ENCODE measurements at regions not wholly inside any gene's neighbourhood (a gene's known extent, or its start where the extent isn't known, plus 50 kb on each side); places are given as distances from the start of the nearest gene placed in this dataset.

DNA sequence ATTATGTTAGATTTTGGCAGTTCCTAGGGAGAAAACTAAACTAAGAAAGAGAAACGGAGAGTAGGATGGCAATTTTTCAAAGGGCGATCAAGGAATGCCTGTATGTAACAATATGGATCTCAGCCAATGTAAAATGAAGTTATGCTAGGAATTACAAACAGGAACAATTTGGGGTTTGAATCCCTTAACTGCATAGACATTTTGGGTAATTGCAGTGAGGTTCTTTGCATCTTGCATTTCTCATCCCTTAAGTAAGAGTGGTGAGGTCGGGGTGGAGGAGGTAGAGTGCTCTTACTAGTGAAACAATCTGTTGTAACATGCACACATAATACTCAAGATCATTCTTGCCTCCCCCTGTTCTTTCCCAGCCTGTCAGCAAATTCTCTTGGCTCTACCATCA lies 137.6 kb downstream of the NPR3 start:
- intact Hi-C loops (cut with micrococcal nuclease) = no loop called here
- no peaks in the 10 kb centered on the region for H3K9me3 Mint-ChIP-seq
- Histone ChIP-seq H3K9me3 (ENCODE audit: control insufficient read depth, insufficient read depth, low read length) (no peaks in the 10 kb centered on the region), H3K36me3 (ENCODE audit: control insufficient read depth, insufficient read depth, low read length) (no peaks in the 10 kb centered on the region), H3K27ac (ENCODE audit: low read length) (no peak overlapping the region), H3K4me3 (ENCODE audit: low read length) (no peak overlapping the region), H3K4me1 (ENCODE audit: control insufficient read depth, insufficient read depth, low read length) (peaks cover 8% of the 10 kb centered on the region), H3K27me3 (ENCODE audit: control insufficient read depth, insufficient read depth, low read length) (no peaks in the 10 kb centered on the region)
- H3K27ac Mint-ChIP-seq = no peak overlapping the region
- H3K4me3 Mint-ChIP-seq = no peak overlapping the region
- peaks cover 34 to 40% of the 10 kb centered on the region in 2 donors for H3K4me1 Mint-ChIP-seq
- peaks cover 17 to 33% of the 10 kb centered on the region in 2 donors for H3K27me3 Mint-ChIP-seq (ENCODE audit: low read depth in 2 of 2)
- no peaks in the 10 kb centered on the region for H3K36me3 Mint-ChIP-seq
- WGBS (ENCODE audit: insufficient coverage) = 97% methylated on average over 2 of the region's 3 CpGs
- ATAC-seq (no peak), DNase-seq (no peak)
- no peak for TF ChIP-seq CTCF (IDR thresholded peaks at IDR 0.05)

DNA sequence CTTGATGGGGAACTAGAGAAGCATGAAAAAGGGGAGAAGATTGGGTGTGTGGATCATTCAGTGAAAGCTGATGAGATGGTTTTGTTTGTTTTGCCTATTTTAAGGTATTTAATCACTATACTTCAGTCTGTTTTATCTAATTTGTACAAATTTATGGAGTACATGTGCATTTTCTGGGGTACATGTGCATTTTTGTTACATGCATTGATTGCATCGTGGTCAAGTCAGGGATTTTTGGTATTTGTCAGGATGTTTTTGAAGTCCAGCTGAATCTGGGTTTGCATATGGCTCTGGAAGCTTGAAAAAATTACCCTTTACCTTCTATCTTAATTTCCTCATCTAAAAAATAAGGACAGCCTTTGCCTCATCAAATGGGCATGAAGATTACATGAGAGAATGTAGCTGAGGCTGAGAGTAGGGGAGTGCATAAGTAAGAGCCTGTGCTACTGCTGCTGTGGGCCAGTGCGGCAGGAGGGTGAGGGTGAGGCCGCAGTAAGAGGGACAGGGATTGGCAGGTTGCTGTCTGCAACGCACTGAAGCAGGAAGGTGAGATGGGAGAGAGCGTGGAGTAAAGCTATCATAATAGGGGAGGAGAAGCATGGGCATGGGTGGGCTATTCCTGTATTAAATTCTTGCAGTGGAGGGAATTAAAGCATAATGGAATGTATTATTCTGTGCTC lies 139.8 kb downstream of the NPR3 start:
- Mint-ChIP-seq H3K4me1 (peaks cover 15 to 19% of the 10 kb centered on the region in 2 donors), H3K36me3 (no peaks in the 10 kb centered on the region), H3K9me3 (no peaks in the 10 kb centered on the region), H3K4me3 (no peak overlapping the region), H3K27me3 (ENCODE audit: low read depth in 2 of 2) (peaks cover 19 to 33% of the 10 kb centered on the region in 2 donors), H3K27ac (no peak overlapping the region)
- intact Hi-C loops (cut with micrococcal nuclease) = no loop called here
- H3K36me3 ChIP-seq (ENCODE audit: control insufficient read depth, insufficient read depth, low read length) = no peaks in the 10 kb centered on the region
- no peak for TF ChIP-seq CTCF (IDR thresholded peaks at IDR 0.05)
- H3K4me1 ChIP-seq (ENCODE audit: control insufficient read depth, insufficient read depth, low read length) = no peaks in the 10 kb centered on the region
- DNase-seq (no peak), ATAC-seq (no peak)
- H3K4me3 ChIP-seq (ENCODE audit: low read length) = no peak overlapping the region
- H3K9me3 ChIP-seq (ENCODE audit: control insufficient read depth, insufficient read depth, low read length) = no peaks in the 10 kb centered on the region
- 86% methylated on average over 4 of the region's 5 CpGs for WGBS (ENCODE audit: insufficient coverage)
- H3K27ac ChIP-seq (ENCODE audit: low read length) = no peak overlapping the region
- H3K27me3 ChIP-seq (ENCODE audit: control insufficient read depth, insufficient read depth, low read length) = no peaks in the 10 kb centered on the region

DNA sequence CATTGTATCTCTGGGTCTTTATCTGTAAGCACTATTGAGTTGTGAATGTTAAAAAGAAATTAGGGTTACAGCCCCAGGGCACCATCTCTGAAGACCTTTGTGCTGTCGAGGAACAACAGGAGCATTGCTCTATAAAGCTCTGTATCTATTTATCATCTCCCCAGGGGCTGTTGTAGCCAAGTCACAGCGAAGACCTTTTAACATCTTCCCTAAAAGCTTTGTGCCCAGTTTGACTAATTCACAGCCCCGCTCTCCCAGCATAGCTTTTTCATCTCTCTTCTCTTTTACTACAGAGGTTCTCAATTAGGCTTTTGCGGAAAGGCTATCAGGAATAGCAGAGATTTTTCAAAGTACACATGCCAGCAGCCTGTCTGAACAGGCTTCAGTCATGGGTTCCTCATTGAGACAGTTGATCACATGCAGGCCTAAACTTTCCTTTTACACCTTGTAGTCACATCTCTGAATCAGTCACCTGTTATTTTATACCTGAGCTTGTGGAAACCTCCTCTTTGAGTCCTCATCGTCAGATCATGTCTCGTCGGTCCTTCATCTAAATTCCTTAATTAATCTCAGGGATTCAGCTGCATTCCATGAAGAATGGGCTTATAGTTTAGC lies 140.5 kb downstream of the NPR3 start:
- no peaks in the 10 kb centered on the region for H3K9me3 Mint-ChIP-seq
- Histone ChIP-seq H3K27me3 (ENCODE audit: control insufficient read depth, insufficient read depth, low read length) (no peaks in the 10 kb centered on the region), H3K4me3 (ENCODE audit: low read length) (no peak overlapping the region), H3K36me3 (ENCODE audit: control insufficient read depth, insufficient read depth, low read length) (no peaks in the 10 kb centered on the region), H3K9me3 (ENCODE audit: control insufficient read depth, insufficient read depth, low read length) (no peaks in the 10 kb centered on the region), H3K27ac (ENCODE audit: low read length) (no peak overlapping the region), H3K4me1 (ENCODE audit: control insufficient read depth, insufficient read depth, low read length) (no peaks in the 10 kb centered on the region)
- DNase-seq (no peak), ATAC-seq (no peak)
- peaks cover 8 to 12% of the 10 kb centered on the region in 2 donors for H3K4me1 Mint-ChIP-seq
- no peak overlapping the region for H3K4me3 Mint-ChIP-seq
- H3K36me3 Mint-ChIP-seq = no peaks in the 10 kb centered on the region
- WGBS (ENCODE audit: insufficient coverage) = 94% methylated on average over 7 of the region's 7 CpGs
- no peak overlapping the region for H3K27ac Mint-ChIP-seq
- TF ChIP-seq CTCF (IDR thresholded peaks at IDR 0.05) = no peak
- intact Hi-C loops (cut with micrococcal nuclease) = loop anchor here (1.0 kb wide), 1 partner anchor 141 kb away; no protein-coding TSS in a partner anchor
- peaks cover 19 to 33% of the 10 kb centered on the region in 2 donors for H3K27me3 Mint-ChIP-seq (ENCODE audit: low read depth in 2 of 2)

Data from natural killer cell (primary cell).